GM21360 (cell line): ENCODE measurements at regions not wholly inside any gene's neighbourhood (a gene's known extent, or its start where the extent isn't known, plus 50 kb on each side); places are given as distances from the start of the nearest gene placed in this dataset.
A peak's percentile ranks its signal among the peaks of the same experiment; 100 is the strongest.
"Not testable (repeated sequence)": the region's sequence is repeated elsewhere in the genome, so short reads cannot be mapped to it uniquely, and the experiment has no call there.

ENCODE experiments used
- ATAC-seq: cut with Tn5 transposase; IDR thresholded peaks from one replicate; pipeline ENCODE4 v1.9.1; 2021; ENCODE audit warnings: mild to moderate bottlenecking, moderate library complexity; ENCODE audit not compliant: unreplicated experiment

DNA sequence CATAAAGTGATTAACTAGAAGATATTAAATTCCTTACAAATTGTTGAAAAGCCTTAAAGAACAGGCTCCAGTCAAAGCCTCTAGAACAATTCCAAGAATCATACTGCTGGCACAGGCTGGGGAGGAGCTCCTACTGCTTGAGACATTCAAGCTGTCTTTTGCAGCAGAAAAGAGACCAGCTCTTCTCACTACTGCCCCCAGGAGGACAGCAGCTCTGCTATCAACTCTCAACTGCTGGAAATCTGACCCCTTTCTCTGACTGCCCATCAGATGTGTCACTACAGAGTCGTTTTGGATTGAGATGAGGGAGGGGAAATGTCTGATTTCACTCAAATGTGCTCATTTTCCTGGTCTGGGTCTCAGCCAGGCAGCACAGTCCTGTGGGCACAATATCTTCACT, 421.0 kb downstream of the RPIA start:
- peak; percentile 52 for ATAC-seq

DNA sequence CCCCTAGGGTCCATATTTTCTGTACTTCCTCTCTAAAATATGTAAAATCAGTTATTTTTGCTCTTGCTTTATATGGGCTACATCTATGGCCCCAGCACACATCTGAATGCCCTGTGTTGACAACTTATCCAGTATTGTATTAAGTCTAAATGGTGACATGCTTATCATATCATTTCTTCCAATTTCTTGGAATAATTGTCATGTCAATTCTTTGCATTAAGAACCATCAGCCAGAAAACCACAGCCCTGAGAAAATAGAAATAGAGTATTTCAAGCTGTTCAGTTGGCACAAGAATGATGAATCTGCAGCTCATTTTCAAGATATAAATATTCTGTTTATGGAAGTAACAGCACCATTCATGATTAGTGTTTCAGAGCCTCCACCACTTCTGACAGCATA, 421.8 kb downstream of the RPIA start:
- not testable (repeated sequence) for ATAC-seq

DNA sequence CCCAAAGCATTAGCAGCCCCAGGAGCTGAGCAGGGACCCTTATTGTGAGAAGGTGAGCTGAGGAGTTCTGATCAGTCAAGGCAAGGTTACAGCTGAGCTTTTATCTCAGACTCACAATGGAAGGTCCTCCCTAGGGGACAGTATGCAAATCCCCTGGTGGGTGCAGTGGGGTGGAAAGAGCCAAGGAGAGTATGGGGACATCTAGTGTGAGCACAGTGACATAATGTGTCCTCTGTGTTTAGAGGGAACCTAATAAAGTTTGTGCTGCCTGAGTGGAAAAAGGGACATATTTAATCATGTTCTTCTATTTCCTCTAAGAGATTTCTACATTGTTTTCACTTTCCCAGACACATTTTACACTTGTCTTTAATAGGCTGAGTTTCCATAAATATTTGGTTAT, 438.0 kb downstream of the RPIA start:
- ATAC-seq = not testable (repeated sequence)

DNA sequence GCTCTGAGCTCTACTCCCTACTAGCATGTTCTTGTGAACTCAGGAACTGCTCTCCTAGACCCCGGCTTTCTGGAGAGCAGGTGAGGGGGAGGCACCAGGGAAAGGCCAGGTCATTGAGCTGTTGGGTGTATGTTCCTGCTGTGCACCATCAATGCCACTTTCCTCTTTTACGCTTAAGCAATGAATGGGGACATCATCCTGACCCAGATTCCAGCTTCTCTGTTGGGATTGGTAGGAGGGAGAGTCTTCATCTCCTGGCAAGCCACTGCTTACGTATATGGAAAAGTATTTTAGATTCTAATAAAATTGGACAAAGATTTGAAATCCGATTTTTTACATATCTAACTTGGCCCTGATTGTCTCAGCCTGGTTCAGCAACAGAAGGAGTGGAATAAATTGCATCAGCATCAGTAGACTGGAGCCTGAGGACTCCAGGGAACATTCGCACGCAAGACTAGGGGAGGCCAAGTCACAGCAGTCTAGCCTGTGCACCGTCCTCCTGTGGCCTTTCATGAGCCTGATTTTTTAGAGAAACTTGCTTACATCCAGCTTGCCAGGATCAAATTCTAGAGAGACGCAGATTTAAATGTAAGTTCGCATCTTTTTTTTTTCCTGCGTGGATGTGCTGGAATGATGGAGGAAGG, 439.3 kb downstream of the RPIA start:
- not testable (repeated sequence) for ATAC-seq

DNA sequence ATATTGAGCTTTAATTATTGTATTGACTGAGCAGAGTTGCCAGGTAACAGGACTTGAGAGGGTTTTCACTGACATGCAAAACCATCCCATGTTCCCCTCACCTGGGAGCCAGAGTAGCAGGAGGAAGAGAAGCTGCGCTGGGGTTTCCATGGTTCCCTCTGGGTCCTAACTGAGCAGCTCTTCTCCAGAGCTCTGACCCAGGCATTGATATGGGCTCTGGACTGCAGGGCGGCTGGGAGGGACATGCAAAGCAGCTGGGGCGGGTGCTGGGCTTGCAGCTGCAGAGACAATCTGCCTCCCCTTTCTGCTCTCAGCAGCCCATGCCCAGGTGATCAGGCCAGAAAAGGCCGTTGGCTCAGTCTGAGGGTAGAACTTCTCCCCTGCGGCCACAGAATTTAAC, 451.5 kb downstream of the RPIA start:
- ATAC-seq = not testable (repeated sequence)

DNA sequence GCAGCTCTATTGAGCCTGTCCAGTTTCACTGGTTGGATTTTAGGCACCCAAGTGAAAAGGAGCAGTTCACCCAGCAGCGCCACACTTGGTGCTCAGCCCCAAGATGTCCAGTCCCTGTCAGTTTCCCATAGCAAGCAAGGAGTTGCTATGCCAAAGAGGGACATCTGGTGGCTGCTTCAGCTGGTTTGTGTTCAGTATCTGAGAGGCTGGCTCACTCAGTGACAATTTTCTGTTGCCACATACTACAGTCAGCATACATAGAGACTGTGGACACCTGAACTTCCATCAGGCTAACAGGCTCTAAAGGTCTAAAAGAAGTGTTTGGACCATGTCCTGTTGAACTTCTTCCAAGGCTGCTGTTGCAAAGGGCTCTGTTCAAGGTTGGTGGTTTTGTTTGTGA, 453.9 kb downstream of the RPIA start:
- ATAC-seq = not testable (repeated sequence)

DNA sequence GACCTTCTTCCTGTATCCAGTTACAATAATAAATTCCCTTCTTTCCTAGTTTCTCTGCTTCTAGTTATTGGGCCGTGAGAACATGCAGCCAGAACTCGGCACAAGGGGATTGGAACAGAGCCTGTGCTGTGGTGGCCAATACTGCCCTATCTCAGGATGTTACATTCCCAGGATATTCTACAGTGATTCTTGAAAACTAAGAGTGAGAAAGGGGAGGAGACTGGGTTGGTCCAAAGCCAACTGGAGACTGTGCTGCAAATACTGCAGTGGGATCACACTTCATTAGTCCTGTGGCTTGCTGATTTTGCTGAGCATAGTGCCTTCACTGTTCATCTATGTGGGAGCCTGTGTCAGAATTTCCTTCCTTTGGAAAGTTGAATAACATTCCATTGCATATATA, 456.8 kb downstream of the RPIA start:
- ATAC-seq = not testable (repeated sequence)

DNA sequence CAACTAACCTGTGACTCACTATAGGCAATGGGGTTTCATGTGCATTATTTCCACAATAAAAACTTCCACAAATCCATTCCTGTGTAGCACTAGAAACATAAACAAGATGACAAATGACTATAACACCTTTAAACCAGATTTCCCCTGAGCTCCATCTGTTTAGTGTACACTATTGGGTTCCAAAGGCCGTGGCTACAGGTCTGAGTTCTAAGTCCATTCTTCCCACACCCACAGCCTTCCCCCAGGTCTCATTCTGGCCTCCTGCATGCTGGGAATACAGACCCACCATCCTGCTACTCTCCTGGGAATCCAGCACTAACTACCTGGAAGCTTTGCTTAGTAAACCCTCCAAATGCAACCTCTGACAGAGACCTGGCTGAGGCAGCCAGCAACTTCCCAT, 460.2 kb downstream of the RPIA start:
- ATAC-seq = not testable (repeated sequence)

DNA sequence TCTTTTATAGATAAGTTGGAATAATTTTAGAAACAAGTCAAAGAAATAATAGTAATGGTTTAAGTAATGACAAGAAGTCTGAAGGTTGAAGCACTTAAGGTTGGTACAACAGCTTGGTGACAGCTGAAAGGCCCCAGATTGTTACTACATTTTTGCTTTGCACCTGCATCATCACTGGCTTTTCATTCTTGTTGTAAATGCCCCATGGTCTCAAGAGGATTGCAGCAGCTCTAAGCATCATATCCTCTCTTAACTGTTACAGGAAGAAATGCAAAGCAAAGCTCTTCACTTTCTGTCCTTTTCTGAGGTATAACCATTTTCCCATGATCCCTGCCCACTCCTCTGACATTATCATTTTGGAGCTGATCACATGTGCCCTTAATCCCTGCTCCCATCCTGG, 461.0 kb downstream of the RPIA start:
- not testable (repeated sequence) for ATAC-seq

DNA sequence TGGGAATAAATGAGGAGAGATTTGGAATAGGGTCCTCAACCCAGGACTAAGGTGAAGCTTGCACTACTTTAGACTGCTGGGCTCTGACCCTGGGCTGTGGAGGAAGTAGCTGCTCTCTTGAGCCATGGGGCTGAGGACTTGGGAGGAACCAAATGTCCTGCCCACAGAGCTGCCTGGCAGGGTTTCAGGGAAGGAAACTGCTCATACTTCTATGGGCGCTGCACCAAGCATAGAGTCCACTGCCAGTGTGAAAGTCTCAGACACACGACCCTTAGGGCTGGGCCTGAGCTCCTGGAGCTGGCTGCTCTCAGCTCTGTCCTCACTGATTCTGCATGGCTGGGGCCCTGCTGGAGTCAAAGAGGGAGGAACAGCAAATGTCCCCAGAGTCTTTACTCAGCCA, 461.7 kb downstream of the RPIA start:
- ATAC-seq = not testable (repeated sequence)

DNA sequence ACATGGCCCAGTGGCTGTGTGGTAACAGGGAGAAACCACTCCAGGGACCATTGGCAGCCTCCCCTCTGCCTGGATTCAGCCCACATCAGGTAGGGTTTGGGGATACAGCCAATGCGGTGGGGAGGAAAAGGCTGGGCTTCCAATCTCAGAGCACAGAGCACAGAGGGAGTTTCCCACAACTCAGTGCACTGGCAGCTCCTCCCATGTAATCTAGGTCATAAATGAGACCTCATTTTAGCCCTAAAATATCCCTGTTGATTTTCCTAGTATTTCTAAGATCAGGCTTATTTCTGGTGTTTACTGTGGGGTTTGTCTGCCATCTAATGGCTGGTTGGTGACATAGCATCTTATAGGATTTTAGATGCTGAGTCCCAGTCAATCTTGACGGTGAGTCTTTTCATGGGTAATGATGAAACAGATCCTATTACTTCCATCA, 462.8 kb downstream of the RPIA start:
- not testable (repeated sequence) for ATAC-seq

DNA sequence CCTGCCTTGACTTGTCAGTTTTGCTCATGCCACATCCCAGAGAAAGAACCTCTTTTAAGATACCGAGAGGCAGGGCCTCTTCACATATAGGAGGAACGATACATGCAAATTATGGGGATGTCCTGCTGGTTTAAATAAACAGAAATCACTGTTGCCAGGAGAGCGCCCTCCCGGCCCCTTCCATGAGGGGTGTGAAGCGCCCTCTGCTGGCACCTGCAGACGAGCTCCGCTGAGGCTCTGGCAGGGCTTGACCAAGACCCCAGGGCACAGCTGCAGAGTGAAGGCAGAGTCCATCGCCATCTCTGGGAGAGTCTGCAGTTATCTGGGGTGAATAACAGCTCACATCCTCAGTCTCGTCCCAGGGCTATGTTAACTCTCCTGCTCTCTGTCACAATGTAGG, 468.8 kb downstream of the RPIA start:
- peak; percentile 90 for ATAC-seq

DNA sequence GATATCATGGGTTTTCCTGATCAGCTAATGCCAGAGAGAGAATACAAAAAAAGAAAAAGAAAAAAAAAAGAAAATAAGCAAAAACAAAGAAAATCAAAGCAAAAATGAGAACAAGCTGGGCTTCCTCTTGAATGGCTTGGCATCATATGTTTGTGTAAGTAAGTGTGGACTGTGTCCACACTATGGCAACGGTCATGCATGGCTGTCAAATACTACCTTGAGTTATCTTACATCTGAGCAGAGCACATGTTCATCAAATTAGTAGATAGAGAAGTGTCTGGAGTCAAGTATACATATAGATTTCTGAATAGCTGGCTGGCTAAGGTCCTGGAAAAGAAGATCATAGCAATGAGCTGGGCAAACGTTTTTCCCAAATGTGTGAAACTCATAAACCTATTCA, 470.2 kb downstream of the RPIA start:
- not testable (repeated sequence) for ATAC-seq

DNA sequence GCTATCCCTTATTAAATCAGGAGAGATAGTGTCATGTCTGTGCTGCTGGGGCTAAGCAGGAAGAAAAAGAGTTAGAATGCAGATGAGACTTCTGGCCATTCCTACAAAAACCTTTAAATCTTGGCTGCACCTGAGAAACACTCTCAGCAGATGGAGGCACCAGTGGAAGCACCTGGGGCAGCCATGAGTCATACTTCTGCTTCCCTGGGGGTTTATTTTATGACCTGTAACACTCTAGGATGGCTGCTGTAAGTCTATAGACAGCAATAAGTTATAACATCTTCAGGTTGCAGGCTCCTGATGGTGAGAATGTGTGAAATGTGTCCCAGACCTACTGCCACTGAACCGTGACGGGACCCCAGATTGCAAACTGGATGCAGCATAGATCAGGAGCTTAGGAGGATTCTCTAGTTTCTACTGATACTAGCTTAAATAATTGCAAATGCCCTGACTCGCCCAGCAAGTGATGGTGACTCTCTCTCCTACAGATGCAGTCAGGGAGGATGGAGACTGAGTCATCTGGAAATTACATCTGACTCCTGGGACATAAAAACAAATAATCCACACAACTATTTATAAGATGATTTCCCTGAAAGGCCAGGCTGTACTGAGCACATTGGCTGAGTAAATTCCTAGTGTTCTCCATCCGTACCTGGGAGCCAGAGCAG, 479.2 kb downstream of the RPIA start:
- not testable (repeated sequence) for ATAC-seq

DNA sequence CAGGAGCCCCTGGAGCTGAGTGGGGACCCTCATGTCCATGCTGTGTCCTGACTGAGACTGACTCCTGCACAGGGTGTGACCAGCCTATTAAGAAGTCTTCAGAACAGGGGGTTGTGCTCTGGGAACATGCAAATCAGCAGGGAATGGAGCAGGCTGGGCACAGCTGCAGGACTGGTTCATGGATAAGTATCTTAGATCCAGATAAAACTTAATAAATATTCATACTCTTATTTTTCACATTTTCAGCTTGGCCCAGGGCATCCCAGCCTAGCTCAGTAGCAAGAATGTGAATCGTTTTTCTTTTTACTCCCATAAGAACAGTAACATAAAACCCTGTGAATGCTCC, 479.7 kb downstream of the RPIA start:
- ATAC-seq = not testable (repeated sequence)

DNA sequence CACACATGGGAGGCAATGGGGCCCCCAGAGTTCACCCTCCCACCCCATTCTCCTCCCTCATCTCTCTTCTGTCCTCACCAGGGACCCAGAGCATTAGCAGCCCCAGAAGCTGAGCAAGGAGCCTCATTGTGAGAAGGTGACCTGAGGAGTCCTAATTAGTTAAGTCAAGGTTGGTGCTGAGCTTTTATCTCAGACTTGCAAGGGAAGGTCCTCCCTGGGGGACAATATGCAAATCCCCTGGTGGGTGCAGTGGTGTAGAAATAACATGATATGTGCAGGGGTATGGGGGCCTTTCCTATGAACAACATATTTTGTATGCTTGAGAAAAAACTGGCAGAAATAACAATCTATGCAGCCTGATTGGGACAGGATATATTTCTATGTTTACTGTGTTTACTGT, 485.5 kb downstream of the RPIA start:
- not testable (repeated sequence) for ATAC-seq

DNA sequence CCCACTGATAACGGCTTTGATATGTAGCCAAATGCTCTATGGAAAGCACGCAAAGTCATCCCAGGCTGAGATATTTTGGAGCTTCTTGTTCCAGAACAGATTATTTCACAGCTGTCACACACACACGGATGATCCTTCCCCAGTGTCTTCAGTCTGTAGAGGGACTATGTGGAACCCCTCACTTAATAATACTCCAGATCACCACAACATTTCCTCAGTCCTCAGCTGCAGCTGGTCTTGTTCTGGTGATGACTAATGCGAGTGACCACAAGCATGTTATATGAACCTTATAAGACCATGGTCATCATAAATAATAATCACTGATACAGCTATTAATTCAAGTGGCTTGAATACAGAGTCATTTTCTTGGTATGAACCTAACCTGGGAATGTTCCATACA, 490.7 kb downstream of the RPIA start:
- ATAC-seq = not testable (repeated sequence)

DNA sequence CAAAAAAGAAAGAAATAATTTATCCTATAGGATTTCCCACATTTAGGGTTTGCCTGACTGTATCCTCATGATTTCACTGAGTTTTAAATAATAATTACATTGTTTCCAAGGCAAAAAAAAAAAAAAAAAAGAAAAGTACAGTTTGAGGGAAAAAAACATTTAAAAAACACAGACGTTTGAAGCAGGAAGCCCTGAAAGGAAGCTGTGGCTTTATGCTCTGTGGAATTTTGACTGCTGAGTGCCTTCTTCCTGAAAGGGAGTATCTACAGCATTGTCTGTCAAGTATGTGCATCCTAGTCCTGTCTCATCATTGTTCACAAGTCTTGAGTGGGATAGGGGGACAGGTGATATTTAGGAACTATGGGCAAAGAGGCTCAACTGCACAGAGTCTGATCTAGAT, 493.3 kb downstream of the RPIA start:
- ATAC-seq = not testable (repeated sequence)

DNA sequence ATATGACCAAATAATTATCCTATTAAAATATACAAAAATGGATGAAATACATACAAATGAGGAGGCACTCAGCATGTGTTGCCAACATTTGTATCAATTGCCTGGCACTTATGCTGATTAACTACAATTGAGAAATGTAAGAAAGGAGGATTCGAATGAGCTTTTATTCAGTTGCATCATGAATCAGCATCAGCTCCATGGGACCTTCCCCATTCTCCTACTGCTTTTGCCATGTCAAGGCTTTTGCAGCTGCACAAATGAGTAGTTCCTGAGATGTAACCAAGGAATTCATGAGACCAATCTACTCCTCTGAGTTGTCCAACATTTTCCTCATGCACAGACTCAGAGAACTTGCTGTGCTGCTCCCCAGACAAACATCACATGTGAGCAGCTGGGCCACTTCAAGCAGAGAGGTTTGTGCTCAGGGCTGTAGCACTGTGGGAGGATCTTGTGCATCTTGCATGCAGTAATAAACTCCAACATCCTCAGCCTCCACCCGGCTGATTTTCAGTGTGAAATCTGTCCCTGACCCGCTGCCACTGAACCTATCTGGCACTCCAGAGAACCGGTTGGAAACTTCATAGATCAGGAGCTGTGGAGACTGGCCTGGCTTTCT, 504.3 kb downstream of the RPIA start:
- not testable (repeated sequence) for ATAC-seq

DNA sequence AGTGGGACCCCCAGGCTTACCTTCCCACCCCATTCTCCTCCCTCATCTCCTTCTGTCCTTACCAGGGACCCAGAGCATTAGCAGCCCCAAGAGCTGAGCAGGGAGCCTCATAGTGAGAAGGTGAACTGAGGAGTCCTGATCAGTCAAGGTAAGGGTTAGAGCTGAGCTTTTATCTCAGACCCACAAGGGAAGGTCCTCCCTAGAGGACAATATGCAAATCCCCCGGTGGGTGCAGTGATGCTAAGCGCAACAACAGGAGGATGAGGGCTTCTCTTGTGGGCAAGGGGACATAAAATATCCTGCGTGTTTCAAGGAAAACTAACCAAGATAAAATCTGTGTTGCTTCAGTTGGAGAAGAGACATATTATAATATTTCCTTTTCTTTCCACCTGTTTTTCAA, 505.2 kb downstream of the RPIA start:
- not testable (repeated sequence) for ATAC-seq

DNA sequence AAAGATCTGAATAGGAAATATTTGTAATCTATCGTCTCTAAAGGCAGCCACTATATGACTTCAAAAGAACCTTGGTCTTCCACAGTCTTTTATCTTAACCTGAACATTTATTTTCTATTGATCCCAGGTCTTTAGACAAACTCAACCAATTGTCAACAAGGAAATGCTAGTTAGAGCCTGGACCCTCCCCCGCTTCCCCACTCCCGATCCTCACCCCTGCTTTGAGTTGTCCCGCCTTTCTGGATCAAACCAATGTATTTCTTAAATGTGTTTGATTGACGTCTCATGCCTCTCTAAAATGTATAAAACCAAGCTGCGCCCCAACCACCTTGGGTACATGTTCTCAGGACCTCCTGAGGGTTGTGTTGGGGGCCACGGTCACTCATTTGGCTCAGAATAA, 506.6 kb downstream of the RPIA start:
- not testable (repeated sequence) for ATAC-seq
